Lower lobe of right lung (tissue), 2 donors: ENCODE measurements at regions not wholly inside any gene's neighbourhood (a gene's known extent, or its start where the extent isn't known, plus 50 kb on each side); places are given as distances from the start of the nearest gene placed in this dataset.
A peak's percentile ranks its signal among the peaks of the same experiment; 100 is the strongest.
"Not testable (repeated sequence)": the region's sequence is repeated elsewhere in the genome, so short reads cannot be mapped to it uniquely, and the experiment has no call there.

ENCODE experiments used
- ATAC-seq, 2 donors: fragments of 200-7000 bp; cut with Tn5 transposase; one replicate each; pipeline ENCODE4 v1.9.1; 2020 to 2022; ENCODE audit warnings: mild to moderate bottlenecking in 2 of 2, moderate library complexity in 2 of 2
- DNase-seq: peaks from one replicate; pipeline ENCODE4 v3.0.0-alpha.2; 2020
- H3K27ac ChIP-seq: fragments of 200-600 bp; one replicate; pipeline ENCODE4 v1.8.0; 2022
- H3K27me3 ChIP-seq: fragments of 200-600 bp; one replicate; pipeline ENCODE4 v1.8.0; 2022; ENCODE audit warnings: low read depth
- H3K36me3 ChIP-seq: fragments of 200-600 bp; one replicate; pipeline ENCODE4 v1.8.0; 2022; ENCODE audit warnings: mild to moderate bottlenecking
- H3K4me1 ChIP-seq: fragments of 200-600 bp; one replicate; pipeline ENCODE4 v1.8.0; 2022
- H3K4me3 ChIP-seq: fragments of 200-600 bp; one replicate; pipeline ENCODE4 v1.8.0; 2022; ENCODE audit warnings: mild to moderate bottlenecking
- H3K9me3 ChIP-seq: fragments of 200-600 bp; one replicate; pipeline ENCODE4 v1.8.0; 2022
- CTCF ChIP-seq: fragments of 200-600 bp; IDR thresholded peaks from one replicate; pipeline ENCODE4 v1.8.0; 2022; ENCODE audit warnings: antibody characterized with exemption, mild to moderate bottlenecking
- intact Hi-C: fragments of 100-400 bp; cut with DNase I; formaldehyde crosslinking; loops from one replicate; pipeline ENCODE4 v1.11.0; 2022
- donor health status: DM: no; HTN: yes; CAD: no; lungs with severe emphysema.

- H3K4me1 ChIP-seq, result peaks cover 6% of the 10 kb centered on the region
- DNase-seq, result no peak
- TF ChIP-seq CTCF, result no peak
- no peaks in the 10 kb centered on the region for H3K36me3 ChIP-seq
- H3K27ac ChIP-seq, result no peak overlapping the region
- intact Hi-C loops, result no loop called here
- ATAC-seq, result no peak
- H3K27me3 ChIP-seq, result no peaks in the 10 kb centered on the region
- H3K4me3 ChIP-seq, result no peak overlapping the region
- H3K9me3 ChIP-seq, result no peaks in the 10 kb centered on the region
Measured at GRCh38 chr6:150694889-150695288, 95.2 kb downstream of the PLEKHG1 start.

GRCh38 chr6:150695652-150696051 lies 96.0 kb downstream of the PLEKHG1 start:
- no peak for TF ChIP-seq CTCF
- DNase-seq (no peak), ATAC-seq (no peak)
- intact Hi-C loops, result no loop called here
- H3K27me3 ChIP-seq, result no peaks in the 10 kb centered on the region
- H3K9me3 ChIP-seq, result no peaks in the 10 kb centered on the region
- no peak overlapping the region for H3K27ac ChIP-seq
- H3K4me3 ChIP-seq, result no peak overlapping the region
- peaks cover 6% of the 10 kb centered on the region for H3K4me1 ChIP-seq
- H3K36me3 ChIP-seq, result no peaks in the 10 kb centered on the region

GRCh38 chr6:150696190-150696589 lies 96.5 kb downstream of the PLEKHG1 start:
- intact Hi-C loops, result no loop called here
- Histone ChIP-seq H3K4me1 (peaks cover 5% of the 10 kb centered on the region), H3K27ac (no peak overlapping the region), H3K27me3 (no peaks in the 10 kb centered on the region), H3K36me3 (no peaks in the 10 kb centered on the region), H3K9me3 (no peaks in the 10 kb centered on the region), H3K4me3 (no peak overlapping the region)
- ATAC-seq (no peak), DNase-seq (no peak)
- no peak for TF ChIP-seq CTCF

- intact Hi-C loops, H3K9me3 ChIP-seq, H3K27me3 ChIP-seq, H3K4me3 ChIP-seq, H3K4me1 ChIP-seq, H3K36me3 ChIP-seq, ATAC-seq, H3K27ac ChIP-seq, DNase-seq: not testable (repeated sequence)
Measured at GRCh38 chr6:150696918-150697317, 97.2 kb downstream of the PLEKHG1 start.

GRCh38 chr6:150697515-150697914 lies 97.8 kb downstream of the PLEKHG1 start:
- peak in 1 of 2 donors; percentile 39 for ATAC-seq
- no peak overlapping the region for H3K27ac ChIP-seq
- intact Hi-C loops, result no loop called here
- no peaks in the 10 kb centered on the region for H3K27me3 ChIP-seq
- no peak overlapping the region for H3K4me3 ChIP-seq
- no peaks in the 10 kb centered on the region for H3K36me3 ChIP-seq
- no peaks in the 10 kb centered on the region for H3K9me3 ChIP-seq
- TF ChIP-seq CTCF, result no peak
- H3K4me1 ChIP-seq, result no peaks in the 10 kb centered on the region
- no peak for DNase-seq

GRCh38 chr6:150698391-150698790 lies 98.7 kb downstream of the PLEKHG1 start:
- TF ChIP-seq CTCF, result no peak
- Histone ChIP-seq H3K27ac (no peak overlapping the region), H3K4me1 (no peaks in the 10 kb centered on the region), H3K36me3 (no peaks in the 10 kb centered on the region), H3K27me3 (no peaks in the 10 kb centered on the region), H3K4me3 (no peak overlapping the region), H3K9me3 (no peaks in the 10 kb centered on the region)
- intact Hi-C loops, result no loop called here
- ATAC-seq, result no peak
- DNase-seq, result no peak
